IPS-18a (cell line): ENCODE measurements at regions not wholly inside any gene's neighbourhood (a gene's known extent, or its start where the extent isn't known, plus 50 kb on each side); places are given as distances from the start of the nearest gene placed in this dataset.

Experiments used
- H3K27ac ChIP-seq: one replicate; pipeline ENCODE4 v1.5.1; 2013; ENCODE audit warnings: low read length
- H3K27me3 ChIP-seq: one replicate; pipeline ENCODE4 v1.6.1; 2013; ENCODE audit warnings: mild to moderate bottlenecking, low read length; ENCODE audit not compliant: control insufficient read depth, insufficient read depth
- H3K36me3 ChIP-seq: one replicate; pipeline ENCODE4 v1.6.1; 2013; ENCODE audit warnings: low read depth, low read length; ENCODE audit not compliant: control insufficient read depth
- H3K4me1 ChIP-seq: one replicate; pipeline ENCODE4 v1.6.1; 2013; ENCODE audit warnings: low read depth, low read length; ENCODE audit not compliant: control insufficient read depth
- H3K4me3 ChIP-seq: one replicate; pipeline ENCODE4 v1.5.1; 2013; ENCODE audit warnings: low read length
- H3K9ac ChIP-seq: one replicate; pipeline ENCODE4 v1.6.1; 2013; ENCODE audit warnings: mild to moderate bottlenecking, low read length, moderate library complexity
- H3K9me3 ChIP-seq: one replicate; pipeline ENCODE4 v1.6.1; 2013; ENCODE audit warnings: low read depth, low read length; ENCODE audit not compliant: control insufficient read depth

DNA sequence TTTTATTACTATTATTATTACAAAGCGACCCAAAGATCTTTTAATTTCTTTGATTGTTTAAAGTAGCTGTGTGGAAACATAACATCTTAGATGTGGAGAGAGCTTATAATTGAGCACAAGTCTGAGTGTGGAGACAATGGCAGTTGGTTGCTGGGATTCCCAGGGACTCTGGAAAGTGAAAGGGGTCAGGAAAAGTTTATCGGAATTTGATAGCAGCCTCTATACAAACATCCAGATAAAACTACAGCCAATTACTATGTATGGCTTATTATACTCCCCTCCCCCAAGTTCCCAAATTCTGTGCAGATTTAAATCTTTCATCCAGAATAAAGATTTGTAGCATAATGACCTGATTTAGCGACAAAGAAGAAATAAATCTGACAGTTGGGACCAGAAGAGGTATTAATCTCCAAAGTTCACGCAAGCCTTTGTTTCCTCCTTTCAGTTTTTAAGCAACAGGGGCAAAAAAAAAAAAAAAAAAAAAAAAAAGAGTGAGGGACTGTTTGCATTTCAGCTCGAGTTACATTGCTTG, 121.4 kb upstream of the MAP3K7 start:
- Histone ChIP-seq H3K27ac (no peak overlapping the region), H3K9ac (no peak overlapping the region), H3K4me3 (no peak overlapping the region), H3K4me1 (no peaks in the 10 kb centered on the region), H3K36me3 (no peaks in the 10 kb centered on the region), H3K27me3 (no peaks in the 10 kb centered on the region), H3K9me3 (no peaks in the 10 kb centered on the region)

GRCh38 chr6:90707246-90707645, 120.4 kb upstream of the MAP3K7 start:
- no peaks in the 10 kb centered on the region for H3K4me1 ChIP-seq
- no peaks in the 10 kb centered on the region for H3K27me3 ChIP-seq
- H3K27ac ChIP-seq, result no peak overlapping the region
- H3K9ac ChIP-seq, result no peak overlapping the region
- no peak overlapping the region for H3K4me3 ChIP-seq
- H3K9me3 ChIP-seq, result no peaks in the 10 kb centered on the region
- H3K36me3 ChIP-seq, result no peaks in the 10 kb centered on the region

- Histone ChIP-seq H3K4me1 (peaks cover 8% of the 10 kb centered on the region), H3K9ac (no peak overlapping the region), H3K9me3 (no peaks in the 10 kb centered on the region), H3K4me3 (no peak overlapping the region), H3K27me3 (no peaks in the 10 kb centered on the region), H3K36me3 (no peaks in the 10 kb centered on the region), H3K27ac (no peak overlapping the region)
Observed at GRCh38 chr6:90703336-90703735, 116.5 kb upstream of the MAP3K7 start.

DNA sequence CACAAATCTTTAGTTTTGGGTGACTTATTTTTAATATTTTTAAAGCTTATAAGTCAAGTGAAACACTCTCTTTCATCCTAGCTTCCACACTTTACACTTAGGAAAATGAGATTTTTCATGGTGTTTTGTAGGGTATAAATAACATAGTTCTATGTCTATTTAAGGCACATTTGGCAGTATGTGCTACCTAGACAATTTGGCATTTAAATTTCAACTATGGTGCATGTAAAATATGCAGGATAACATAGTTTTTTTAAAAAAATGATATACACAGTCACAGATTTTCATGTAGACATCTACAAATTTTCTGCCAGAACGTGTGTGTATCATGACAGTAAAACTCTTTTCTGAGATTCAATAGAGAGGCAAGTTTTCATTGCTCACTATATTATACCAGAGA, 115.1 kb upstream of the MAP3K7 start:
- no peaks in the 10 kb centered on the region for H3K27me3 ChIP-seq
- no peaks in the 10 kb centered on the region for H3K36me3 ChIP-seq
- H3K9me3 ChIP-seq, result no peaks in the 10 kb centered on the region
- H3K4me3 ChIP-seq, result no peak overlapping the region
- no peak overlapping the region for H3K9ac ChIP-seq
- H3K27ac ChIP-seq, result no peak overlapping the region
- peaks cover 8% of the 10 kb centered on the region for H3K4me1 ChIP-seq

DNA sequence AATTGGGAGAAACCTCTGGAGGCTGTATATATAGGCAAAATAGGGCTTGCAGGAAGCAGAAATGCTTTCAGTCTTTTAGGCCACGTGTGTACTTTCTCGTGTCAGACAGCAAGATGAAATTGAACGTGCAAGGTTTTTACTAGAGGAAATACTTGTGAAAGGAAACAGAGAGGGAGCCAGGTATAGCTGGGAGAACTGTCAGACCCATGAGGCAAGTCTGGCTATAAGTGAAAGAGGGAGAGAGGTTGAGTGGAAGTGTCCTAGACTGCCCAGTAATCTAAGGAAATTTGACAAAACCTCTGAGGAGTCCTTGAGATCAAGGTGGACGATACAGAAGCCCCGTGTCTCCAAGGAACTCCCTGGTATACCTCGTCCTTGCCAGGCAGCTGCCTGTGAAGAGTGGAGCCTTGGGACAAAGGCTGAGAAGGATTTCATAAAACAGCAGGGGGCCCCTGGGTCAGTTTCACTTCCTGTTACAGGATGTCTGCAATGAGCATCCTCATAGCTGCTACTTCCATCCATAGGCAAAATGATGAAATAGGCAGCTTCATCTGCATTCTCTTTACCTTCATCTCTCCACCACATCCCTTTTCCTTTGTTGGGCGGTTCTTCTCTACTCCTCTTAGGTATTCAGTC, 114.4 kb upstream of the MAP3K7 start:
- Histone ChIP-seq H3K4me3 (no peak overlapping the region), H3K4me1 (peaks cover 8% of the 10 kb centered on the region), H3K9me3 (no peaks in the 10 kb centered on the region), H3K27me3 (no peaks in the 10 kb centered on the region), H3K9ac (no peak overlapping the region), H3K27ac (no peak overlapping the region), H3K36me3 (no peaks in the 10 kb centered on the region)

- no peaks in the 10 kb centered on the region for H3K36me3 ChIP-seq
- H3K27me3 ChIP-seq, result no peaks in the 10 kb centered on the region
- no peaks in the 10 kb centered on the region for H3K4me1 ChIP-seq
- H3K9me3 ChIP-seq, result no peaks in the 10 kb centered on the region
- H3K27ac ChIP-seq, result no peak overlapping the region
- no peak overlapping the region for H3K4me3 ChIP-seq
- H3K9ac ChIP-seq, result no peak overlapping the region
Observed at GRCh38 chr6:90695316-90695715, 108.4 kb upstream of the MAP3K7 start.

GRCh38 chr6:90694802-90695201, 107.9 kb upstream of the MAP3K7 start:
- no peak overlapping the region for H3K27ac ChIP-seq
- no peak overlapping the region for H3K9ac ChIP-seq
- H3K36me3 ChIP-seq, result no peaks in the 10 kb centered on the region
- no peaks in the 10 kb centered on the region for H3K9me3 ChIP-seq
- H3K27me3 ChIP-seq, result no peaks in the 10 kb centered on the region
- H3K4me1 ChIP-seq, result no peaks in the 10 kb centered on the region
- no peak overlapping the region for H3K4me3 ChIP-seq

GRCh38 chr6:90691823-90692222, 105.0 kb upstream of the MAP3K7 start:
- Histone ChIP-seq H3K27me3 (no peaks in the 10 kb centered on the region), H3K9me3 (no peaks in the 10 kb centered on the region), H3K27ac (no peak overlapping the region), H3K4me3 (no peak overlapping the region), H3K4me1 (no peaks in the 10 kb centered on the region), H3K36me3 (no peaks in the 10 kb centered on the region), H3K9ac (no peak overlapping the region)

DNA sequence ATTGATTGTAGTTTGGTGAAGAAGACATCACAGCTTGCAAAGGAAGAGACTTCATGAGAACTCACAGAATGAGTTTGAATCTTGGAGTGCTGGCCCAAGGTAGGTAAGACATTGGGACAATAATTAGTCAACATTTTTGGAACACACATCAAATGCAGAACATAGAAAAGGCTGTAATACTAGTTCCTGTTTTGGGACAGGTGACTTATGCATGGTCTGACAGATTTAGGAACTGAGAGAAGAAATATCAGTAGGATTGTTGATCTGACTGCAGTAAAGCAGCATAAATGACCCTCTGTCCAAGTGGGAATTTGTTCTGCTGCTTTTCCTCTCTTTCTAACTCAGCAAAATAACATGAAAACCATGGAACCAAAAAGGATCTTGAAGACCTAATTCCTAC, 102.3 kb upstream of the MAP3K7 start:
- Histone ChIP-seq H3K9me3 (no peaks in the 10 kb centered on the region), H3K27ac (no peak overlapping the region), H3K4me3 (no peak overlapping the region), H3K4me1 (no peaks in the 10 kb centered on the region), H3K36me3 (no peaks in the 10 kb centered on the region), H3K27me3 (no peaks in the 10 kb centered on the region), H3K9ac (no peak overlapping the region)

GRCh38 chr6:90687775-90688380, 101.0 kb upstream of the MAP3K7 start:
- H3K4me1 ChIP-seq, result no peaks in the 10 kb centered on the region
- H3K4me3 ChIP-seq, result no peak overlapping the region
- no peaks in the 10 kb centered on the region for H3K27me3 ChIP-seq
- no peak overlapping the region for H3K27ac ChIP-seq
- H3K9me3 ChIP-seq, result no peaks in the 10 kb centered on the region
- H3K36me3 ChIP-seq, result no peaks in the 10 kb centered on the region
- no peak overlapping the region for H3K9ac ChIP-seq

GRCh38 chr6:90681863-90682262, 95.0 kb upstream of the MAP3K7 start:
- H3K27ac ChIP-seq, result no peak overlapping the region
- H3K4me1 ChIP-seq, result peaks cover 11% of the 10 kb centered on the region
- no peaks in the 10 kb centered on the region for H3K9me3 ChIP-seq
- no peaks in the 10 kb centered on the region for H3K27me3 ChIP-seq
- no peak overlapping the region for H3K9ac ChIP-seq
- no peaks in the 10 kb centered on the region for H3K36me3 ChIP-seq
- no peak overlapping the region for H3K4me3 ChIP-seq
